K562 (cell line): ENCODE measurements at regions not wholly inside any gene's neighbourhood (a gene's known extent, or its start where the extent isn't known, plus 50 kb on each side); places are given as distances from the start of the nearest gene placed in this dataset.
"Not testable (repeated sequence)": the region's sequence is repeated elsewhere in the genome, so short reads cannot be mapped to it uniquely, and the experiment has no call there.

Experiments
- ATAC-seq: fragments of 200-7000 bp; cut with Tn5 transposase; 3 replicates; pipeline ENCODE4 v1.9.1; 2020; ENCODE audit warnings: moderate library complexity
- BruUV-seq: library from RNA; stranded (reverse); fragments of 400-500 nt; replicated peaks from 2 replicates; lab custom pipeline; 2021; lab: Mats Ljungman, UMichigan
- CTCF ChIA-PET: fragments of 300-600 bp; formaldehyde crosslinking; extraction: SDS; loops from one replicate; lab custom pipeline; 2021; ENCODE audit warnings: low intra/inter-chr PET ratio; lab: Yijun Ruan, JAX
- POLR2A ChIA-PET: fragments of 300-600, 350-650 bp; sonication (Branson Sonifier 250); formaldehyde crosslinking; extraction: SDS; loops from one replicate; lab custom pipeline; 2021; ENCODE audit warnings: antibody characterized with exemption, inconsistent platforms; lab: Yijun Ruan, JAX
- DNase-seq, 4 experiments: peaks; one replicate each; pipeline versions ENCODE4 v3.0.0 to v3.0.0-alpha.2; 2011 to 2018; ENCODE audit warnings: low spot score in 3 of 4, mixed read lengths in 3 of 4; ENCODE audit errors: extremely low read depth in 1 of 4
- FAIRE-seq: peaks from 2 replicates; lab custom pipeline; 2011; peaks lifted over from hg19 to GRCh38; lab: Jason Lieb, UNC
- H2AFZ ChIP-seq: 2 replicates; pipeline ENCODE4 v1.6.0; 2011; ENCODE audit warnings: low read depth, low read length, control low read depth, inconsistent platforms
- H3K27ac ChIP-seq: fragments of 200-600 bp; 3 replicates; pipeline ENCODE4 v1.8.0; 2011; ENCODE audit warnings: low read depth, mild to moderate bottlenecking, control low read depth, inconsistent platforms, low read length, moderate library complexity, mixed read lengths; ENCODE audit errors: extremely low read depth
- H3K27me3 ChIP-seq, 2 experiments: fragments of 300-600 bp in 1 of 2; 2 replicates in 1 of 2; 3 replicates in 1 of 2; pipeline versions ENCODE4 v1.6.0 to v1.8.0; 2011; ENCODE audit warnings: inconsistent platforms in 2 of 2, low read length in 2 of 2, mild to moderate bottlenecking in 1 of 2, mixed read lengths in 1 of 2, moderate library complexity in 1 of 2; ENCODE audit not compliant: control insufficient read depth in 2 of 2, insufficient read depth in 2 of 2
- H3K36me3 ChIP-seq: fragments of 300-600 bp; 3 replicates; pipeline ENCODE4 v1.8.0; 2011; ENCODE audit warnings: mild to moderate bottlenecking, low read length, inconsistent platforms; ENCODE audit not compliant: control insufficient read depth, insufficient read depth
- H3K4me1 ChIP-seq, 2 experiments: fragments of 200-600 bp in 1 of 2; replicated peaks in 1 of 2; 2 replicates in 1 of 2; 3 replicates in 1 of 2; pipeline versions ENCODE4 v1.5.1 to v1.8.0; 2011; ENCODE audit warnings: inconsistent platforms in 2 of 2, low read length in 2 of 2, mild to moderate bottlenecking in 1 of 2, mixed read lengths in 1 of 2, moderate library complexity in 1 of 2; ENCODE audit not compliant: control insufficient read depth in 2 of 2, insufficient read depth in 2 of 2
- H3K4me2 ChIP-seq: 2 replicates; pipeline ENCODE4 v1.6.1; 2011; ENCODE audit warnings: low read length, control low read depth, inconsistent platforms, mixed read lengths; ENCODE audit not compliant: insufficient read depth
- H3K4me3 ChIP-seq: fragments of 200-600 bp; sonication (generic), shearing (Covaris generic); 2 replicates; pipeline ENCODE4 v1.5.1; 2016; ENCODE audit warnings: control low read depth, inconsistent platforms
- H3K79me2 ChIP-seq: fragments of 200-600 bp; 3 replicates; pipeline ENCODE4 v1.8.0; 2011; ENCODE audit warnings: low read length, inconsistent platforms; ENCODE audit not compliant: control insufficient read depth, insufficient read depth
- H3K9ac ChIP-seq, 2 experiments: 2 replicates each; pipeline versions ENCODE4 v1.6.0 to v1.6.1; 2011; ENCODE audit warnings: low read depth in 2 of 2, low read length in 2 of 2, control low read depth in 1 of 2, inconsistent platforms in 1 of 2, mild to moderate bottlenecking in 1 of 2, mixed read lengths in 1 of 2; ENCODE audit not compliant: insufficient read depth in 1 of 2
- H3K9me1 ChIP-seq: one replicate; pipeline ENCODE4 v1.6.0; 2011; ENCODE audit warnings: inconsistent platforms, mild to moderate bottlenecking, low read length, moderate library complexity; ENCODE audit not compliant: control insufficient read depth, insufficient read depth
- H3K9me3 ChIP-seq: replicated peaks from 2 replicates; pipeline ENCODE4 v1.5.1; 2011; ENCODE audit warnings: low read depth, low read length, inconsistent platforms; ENCODE audit not compliant: control insufficient read depth, insufficient read depth
- H4K20me1 ChIP-seq: replicated peaks from 2 replicates; pipeline ENCODE4 v1.6.1; 2011; ENCODE audit warnings: low read length, inconsistent platforms, mixed read lengths; ENCODE audit not compliant: control insufficient read depth, insufficient read depth
- ATF4 ChIP-seq: fragments of 450-650 bp; formaldehyde crosslinking; IDR thresholded peaks from 2 replicates; pipeline ENCODE4 v1.4.0; 2022; ENCODE audit warnings: mild to moderate bottlenecking, moderate library complexity
- CAMTA2 ChIP-seq: fragments of 250-450 bp; sonication (Bioruptor Pico); conservative IDR thresholded peaks from 2 replicates; pipeline ENCODE4 v1.5.1; 2022
- CBFA2T3 ChIP-seq: fragments of 450-650 bp; IDR thresholded peaks from 2 replicates; pipeline ENCODE4 v1.6.1; 2017
- CREM ChIP-seq: IDR thresholded peaks from 2 replicates; pipeline ENCODE4 v1.6.1; 2014; ENCODE audit warnings: antibody characterized with exemption, low read depth
- DACH1 ChIP-seq: fragments of 450-650 bp; IDR thresholded peaks from 2 replicates; pipeline ENCODE4 v1.6.1; 2018; ENCODE audit not compliant: partially characterized antibody
- ELF4 ChIP-seq: fragments of 450-650 bp; formaldehyde crosslinking; IDR thresholded peaks from 2 replicates; pipeline ENCODE4 v1.4.0; 2022; ENCODE audit warnings: missing genetic modification characterization
- KDM1A ChIP-seq, 2 experiments: fragments of 450-650 bp; IDR thresholded peaks; 2 replicates each; pipeline ENCODE4 v1.6.1; 2016; ENCODE audit warnings: mild to moderate bottlenecking in 2 of 2
- NR2C1 ChIP-seq, 2 experiments: fragments of 450-650 bp; IDR thresholded peaks; 2 replicates each; pipeline ENCODE4 v1.6.1; 2017; ENCODE audit warnings: mild to moderate bottlenecking in 2 of 2, antibody characterized with exemption in 1 of 2, inconsistent platforms in 1 of 2, missing compliant biosample characterization in 1 of 2, missing genetic modification characterization in 1 of 2
- RFX7 ChIP-seq: fragments of 250-450 bp; sonication (Bioruptor Pico); IDR thresholded peaks from 2 replicates; pipeline ENCODE4 v1.5.1; 2021; ENCODE audit warnings: mild to moderate bottlenecking
- ZNF140 ChIP-seq: fragments of 250-450 bp; sonication (Bioruptor Pico); IDR thresholded peaks from 2 replicates; pipeline ENCODE4 v1.8.0; 2021; ENCODE audit warnings: moderate library complexity, mild to moderate bottlenecking, inconsistent platforms
- ZNF324 ChIP-seq: fragments of 250-450 bp; sonication (Bioruptor Pico); IDR thresholded peaks from 2 replicates; pipeline ENCODE4 v1.4.0; 2020; ENCODE audit warnings: mild to moderate bottlenecking
- ZNF395 ChIP-seq: fragments of 200-800 bp; sonication (Bioruptor generic); IDR thresholded peaks from 2 replicates; pipeline ENCODE4 v1.6.1; 2017; ENCODE audit warnings: missing genetic modification characterization, missing compliant biosample characterization
- ZNF57 ChIP-seq: fragments of 450-650 bp; formaldehyde crosslinking; IDR thresholded peaks from 2 replicates; pipeline ENCODE4 v1.4.0; 2020; ENCODE audit warnings: mild to moderate bottlenecking, moderate library complexity
- WGBS: fragments of 100-300 bp; shearing (Covaris generic); methylation state at CpG from one replicate; pipeline ENCODE4 v1.1.6; 2016; ENCODE audit warnings: low coverage, mixed read lengths; ENCODE audit not compliant: insufficient coverage; ENCODE audit errors: missing lambda C conversion rate; 5-methylcytosine and 5-hydroxymethylcytosine counted together
- in situ Hi-C: fragments of 300-500 bp; cut with MboI; formaldehyde crosslinking; loops from 4 replicates; pipeline ENCODE4 v1.15.0; 2018; ENCODE audit warnings: inconsistent platforms, mixed read lengths
- intact Hi-C: fragments of 100-400 bp; cut with micrococcal nuclease; formaldehyde crosslinking; loops from 2 replicates; pipeline ENCODE4 v1.14.2; 2022

- POLR2A ChIA-PET, H4K20me1 ChIP-seq, in situ Hi-C loops, H3K9me1 ChIP-seq, ATAC-seq, H3K9ac ChIP-seq, H3K79me2 ChIP-seq, H2AFZ ChIP-seq, CTCF ChIA-PET, H3K4me3 ChIP-seq, H3K9me3 ChIP-seq, BruUV-seq, FAIRE-seq, H3K4me2 ChIP-seq, H3K4me1 ChIP-seq, intact Hi-C loops, DNase-seq, H3K27ac ChIP-seq, H3K36me3 ChIP-seq: not testable (repeated sequence)
- peak; percentile 12 for TF ChIP-seq DACH1
- peak; percentile 44 to 58; a peak in 2 of 4 replicates for TF ChIP-seq KDM1A (IDR thresholded peaks at IDR 0.05)
- peak; percentile 51 for TF ChIP-seq CBFA2T3
- 0% methylated on average over 4 of the region's 4 CpGs for WGBS
- H3K27me3 ChIP-seq = peaks cover 0 to 21% of the 10 kb centered on the region in 2 experiments; a peak in 3 of 5 replicates
Measured at GRCh38 chr4:25994577-25994976, 80.6 kb downstream of the SMIM20 start.

GRCh38 chr4:26000274-26000950 is 86.4 kb downstream of the SMIM20 start:
- Histone ChIP-seq H3K27me3 (peaks cover 0 to 4% of the 10 kb centered on the region in 2 experiments; a peak in 1 of 5 replicates), H3K4me2 (no peak overlapping the region), H3K79me2 (no peaks in the 10 kb centered on the region), H3K4me1 (no peaks in the 10 kb centered on the region), H3K27ac (no peak overlapping the region), H3K9ac (no peak overlapping the region)
- POLR2A ChIA-PET = interaction anchor here (0.9 kb wide), 1 partner anchor 259 kb away, joined by 3 read pairs; no protein-coding TSS in a partner anchor
- 0% methylated on average over 2 of the region's 2 CpGs for WGBS
- DNase-seq (no peak), ATAC-seq (no peak)
- in situ Hi-C loops = no loop called here
- TF ChIP-seq RFX7 (CRISPR knock-in tag) = no peak
- no peak for TF ChIP-seq ATF4
- TF ChIP-seq ZNF395 = no peak
- TF ChIP-seq ELF4 (CRISPR knock-in tag) = no peak
- TF ChIP-seq CAMTA2 (CRISPR knock-in tag) = no peak
- no peak for TF ChIP-seq NR2C1 (IDR thresholded peaks at IDR 0.05)
- TF ChIP-seq NR2C1 (tag; IDR thresholded peaks at IDR 0.05) = no peak
- TF ChIP-seq ZNF57 (CRISPR knock-in tag) = no peak
- no peak for TF ChIP-seq CREM
- TF ChIP-seq ZNF140 = no peak
- TF ChIP-seq ZNF324 = no peak
- TF ChIP-seq, all 486 proteins: peak for 0
- Histone ChIP-seq H3K36me3 (no peaks in the 10 kb centered on the region), H3K4me3 (no peak overlapping the region), H3K9me3 (no peaks in the 10 kb centered on the region), H4K20me1 (no peaks in the 10 kb centered on the region), H3K9me1 (no peaks in the 10 kb centered on the region), H2AFZ (no peak overlapping the region)
- no TSS peak for BruUV-seq
- no peak for FAIRE-seq
- intact Hi-C loops = no loop called here
- CTCF ChIA-PET = no interaction called here
